Gastrocnemius medialis (tissue), 4 donors: ENCODE measurements at regions not wholly inside any gene's neighbourhood (a gene's known extent, or its start where the extent isn't known, plus 50 kb on each side); places are given as distances from the start of the nearest gene placed in this dataset.

Experiments used
- ATAC-seq, 2 donors: fragments of 150-250 bp; one replicate each; pipeline ENCODE4 v1.9.1; 2016
- DNase-seq, 2 donors: peaks; one replicate each; pipeline ENCODE4 v3.0.0-alpha.2; 2019
- H3K27ac ChIP-seq, 4 donors: fragments of 200-600 bp; sonication (generic); 1 replicate in 1 of 4; 2 replicates in 3 of 4; pipeline ENCODE4 v1.5.1; 2016 to 2018; ENCODE audit warnings: mild to moderate bottlenecking in 2 of 4, moderate library complexity in 1 of 4
- H3K27me3 ChIP-seq, 3 donors: fragments of 200-600 bp; sonication (generic) in 2 of 3; 1 replicate in 1 of 3; 2 replicates in 2 of 3; pipeline versions ENCODE4 v1.5.1 to v1.6.0; 2016 to 2019; ENCODE audit warnings: mild to moderate bottlenecking in 1 of 3, moderate library complexity in 1 of 3
- H3K36me3 ChIP-seq, 2 donors: fragments of 200-600 bp; sonication (generic) in 1 of 2; one replicate each; pipeline ENCODE4 v1.5.1; 2017 to 2018
- H3K4me1 ChIP-seq, 2 donors: fragments of 200-600 bp; sonication (generic) in 1 of 2; one replicate each; pipeline ENCODE4 v1.5.1; 2016 to 2017; ENCODE audit warnings: mild to moderate bottlenecking in 2 of 2
- H3K4me3 ChIP-seq, 4 donors: fragments of 200-600 bp; sonication (generic) in 3 of 4; 1 replicate in 1 of 4; 2 replicates in 3 of 4; pipeline ENCODE4 v1.5.1; 2016 to 2019; ENCODE audit warnings: mild to moderate bottlenecking in 2 of 4
- H3K9me3 ChIP-seq, 3 donors: fragments of 200-600 bp; sonication (generic) in 2 of 3; 1 replicate in 1 of 3; 2 replicates in 2 of 3; pipeline ENCODE4 v1.5.1; 2016 to 2019
- CTCF ChIP-seq, 5 experiments: fragments of 450-650 bp in 3 of 5; fragments of 200-600 bp in 2 of 5; sonication (generic) in 2 of 5; IDR thresholded peaks in 4 of 5; conservative IDR thresholded peaks in 1 of 5; 1 replicate in 4 of 5; 2 replicates in 1 of 5; pipeline ENCODE4 v1.5.1; 2016 to 2019; ENCODE audit warnings: antibody characterized with exemption in 5 of 5, mild to moderate bottlenecking in 3 of 5, moderate library complexity in 3 of 5
- POLR2A ChIP-seq, 2 donors: fragments of 450-650 bp; IDR thresholded peaks; one replicate each; pipeline ENCODE4 v1.6.1; 2017; ENCODE audit warnings: antibody characterized with exemption in 2 of 2, mild to moderate bottlenecking in 2 of 2, moderate library complexity in 2 of 2
- in situ Hi-C, 4 donors: fragments of 200-750 bp; cut with MboI; loops; one replicate each; pipeline versions ENCODE4 v1.15.0 to v1.8.0; 2017; ENCODE audit warnings: low sequenced_read_pairs in 4 of 4
- intact Hi-C: fragments of 100-400 bp; cut with DNase I; formaldehyde crosslinking; loops from one replicate; pipeline ENCODE4 v1.15.1; 2023; ENCODE audit warnings: low total_unique reads

DNA sequence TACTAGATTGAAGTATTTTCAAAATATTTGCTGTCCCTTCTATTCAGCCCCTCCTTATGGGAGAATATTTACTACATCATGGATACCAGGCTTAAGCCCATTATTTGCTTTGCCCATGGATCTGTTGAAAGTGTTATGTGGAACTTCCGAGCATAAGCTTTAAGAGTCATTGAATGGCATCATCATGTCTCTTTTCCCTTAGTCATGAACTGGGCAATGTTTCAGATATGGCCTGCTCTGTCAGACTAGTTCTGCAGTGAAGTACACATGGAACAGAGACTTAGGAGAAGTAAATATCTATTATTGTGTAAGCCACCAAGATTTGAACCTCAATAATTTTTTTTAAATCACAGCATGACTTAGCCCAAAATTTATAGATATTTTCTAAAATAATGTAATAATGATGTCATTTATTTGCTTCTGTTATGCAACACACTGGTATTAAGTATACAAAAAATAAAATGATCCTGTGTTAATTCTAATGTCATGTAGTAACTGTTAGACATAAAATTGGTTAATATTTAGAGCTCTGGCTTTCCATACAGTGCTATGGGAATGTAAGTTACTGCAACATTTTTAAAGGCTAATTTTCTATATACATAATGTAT, 1097.3 kb downstream of the SLC16A7 start:
- Histone ChIP-seq H3K9me3 (no peaks in the 10 kb centered on the region), H3K36me3 (no peaks in the 10 kb centered on the region), H3K4me3 (no peak overlapping the region), H3K27me3 (no peaks in the 10 kb centered on the region), H3K4me1 (no peaks in the 10 kb centered on the region), H3K27ac (no peak overlapping the region)
- no peak for TF ChIP-seq POLR2A (IDR thresholded peaks at IDR 0.05)
- TF ChIP-seq CTCF (IDR thresholded peaks at IDR 0.05 in 4 of 5, conservative IDR thresholded peaks at IDR 0.05 in 1 of 5): no peak
- DNase-seq (no peak), ATAC-seq (no peak)
- intact Hi-C loops: no loop called here
- in situ Hi-C loops: no loop called here

- ATAC-seq: no peak
- no peak for DNase-seq
- H3K27ac ChIP-seq: no peak overlapping the region
Observed at GRCh38 chr12:60704171-60704914, 1108.5 kb downstream of the SLC16A7 start.

GRCh38 chr12:60710246-60710645, 1114.4 kb downstream of the SLC16A7 start:
- H3K36me3 ChIP-seq: no peaks in the 10 kb centered on the region
- no peaks in the 10 kb centered on the region for H3K27me3 ChIP-seq
- no peaks in the 10 kb centered on the region for H3K9me3 ChIP-seq
- in situ Hi-C loops (no loop called here), intact Hi-C loops (no loop called here)
- no peak overlapping the region for H3K4me3 ChIP-seq
- no peak for DNase-seq
- H3K27ac ChIP-seq: no peak overlapping the region
- ATAC-seq: no peak
- no peaks in the 10 kb centered on the region for H3K4me1 ChIP-seq
- no peak for TF ChIP-seq CTCF (IDR thresholded peaks at IDR 0.05 in 4 of 5, conservative IDR thresholded peaks at IDR 0.05 in 1 of 5)
- no peak for TF ChIP-seq POLR2A (IDR thresholded peaks at IDR 0.05)

More at GRCh38 chr12:60704171-60704914, 1108.5 kb downstream of the SLC16A7 start:
- Histone ChIP-seq H3K4me1 (no peaks in the 10 kb centered on the region), H3K27me3 (no peaks in the 10 kb centered on the region), H3K36me3 (no peaks in the 10 kb centered on the region), H3K9me3 (no peaks in the 10 kb centered on the region), H3K4me3 (no peak overlapping the region)
- in situ Hi-C loops (no loop called here), intact Hi-C loops (no loop called here)
- TF ChIP-seq POLR2A (IDR thresholded peaks at IDR 0.05): no peak
- TF ChIP-seq CTCF (IDR thresholded peaks at IDR 0.05 in 4 of 5, conservative IDR thresholded peaks at IDR 0.05 in 1 of 5): no peak

- intact Hi-C loops: no loop called here
- H3K9me3 ChIP-seq: no peaks in the 10 kb centered on the region
- no peaks in the 10 kb centered on the region for H3K27me3 ChIP-seq
- no peaks in the 10 kb centered on the region for H3K4me1 ChIP-seq
- in situ Hi-C loops: no loop called here
- ATAC-seq (no peak), DNase-seq (no peak)
- no peak for TF ChIP-seq POLR2A (IDR thresholded peaks at IDR 0.05)
- TF ChIP-seq CTCF (IDR thresholded peaks at IDR 0.05 in 4 of 5, conservative IDR thresholded peaks at IDR 0.05 in 1 of 5): no peak
- no peak overlapping the region for H3K4me3 ChIP-seq
- no peak overlapping the region for H3K27ac ChIP-seq
- H3K36me3 ChIP-seq: no peaks in the 10 kb centered on the region
Observed at GRCh38 chr12:60714141-60714900, 1118.5 kb downstream of the SLC16A7 start.
